ENCODE measurements at regions not wholly inside any gene's neighbourhood (a gene's known extent, or its start where the extent isn't known, plus 50 kb on each side); places are given as distances from the start of the nearest gene placed in this dataset.

GRCh38 chr9:4380406-4380805, 80.5 kb upstream of the GLIS3 start:
- TF ChIP-seq, protein P1, sequence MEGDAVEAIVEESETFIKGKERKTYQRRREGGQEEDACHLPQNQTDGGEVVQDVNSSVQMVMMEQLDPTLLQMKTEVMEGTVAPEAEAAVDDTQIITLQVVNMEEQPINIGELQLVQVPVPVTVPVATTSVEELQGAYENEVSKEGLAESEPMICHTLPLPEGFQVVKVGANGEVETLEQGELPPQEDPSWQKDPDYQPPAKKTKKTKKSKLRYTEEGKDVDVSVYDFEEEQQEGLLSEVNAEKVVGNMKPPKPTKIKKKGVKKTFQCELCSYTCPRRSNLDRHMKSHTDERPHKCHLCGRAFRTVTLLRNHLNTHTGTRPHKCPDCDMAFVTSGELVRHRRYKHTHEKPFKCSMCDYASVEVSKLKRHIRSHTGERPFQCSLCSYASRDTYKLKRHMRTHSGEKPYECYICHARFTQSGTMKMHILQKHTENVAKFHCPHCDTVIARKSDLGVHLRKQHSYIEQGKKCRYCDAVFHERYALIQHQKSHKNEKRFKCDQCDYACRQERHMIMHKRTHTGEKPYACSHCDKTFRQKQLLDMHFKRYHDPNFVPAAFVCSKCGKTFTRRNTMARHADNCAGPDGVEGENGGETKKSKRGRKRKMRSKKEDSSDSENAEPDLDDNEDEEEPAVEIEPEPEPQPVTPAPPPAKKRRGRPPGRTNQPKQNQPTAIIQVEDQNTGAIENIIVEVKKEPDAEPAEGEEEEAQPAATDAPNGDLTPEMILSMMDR (conservative IDR thresholded peaks at IDR 0.05) = no peak
- Mint-ChIP-seq H3K36me3 (ENCODE audit: low read depth) (no peaks in the 10 kb centered on the region), H3K27ac (ENCODE audit: unreplicated experiment) (no peak overlapping the region), H3K4me1 (no peaks in the 10 kb centered on the region), H3K27me3 (ENCODE audit: low read depth) (peaks cover 14% of the 10 kb centered on the region), H3K9me3 (no peaks in the 10 kb centered on the region), H3K4me3 (no peak overlapping the region)
- DNase-seq (ENCODE audit: low read depth, low spot score) = no peak

DNA sequence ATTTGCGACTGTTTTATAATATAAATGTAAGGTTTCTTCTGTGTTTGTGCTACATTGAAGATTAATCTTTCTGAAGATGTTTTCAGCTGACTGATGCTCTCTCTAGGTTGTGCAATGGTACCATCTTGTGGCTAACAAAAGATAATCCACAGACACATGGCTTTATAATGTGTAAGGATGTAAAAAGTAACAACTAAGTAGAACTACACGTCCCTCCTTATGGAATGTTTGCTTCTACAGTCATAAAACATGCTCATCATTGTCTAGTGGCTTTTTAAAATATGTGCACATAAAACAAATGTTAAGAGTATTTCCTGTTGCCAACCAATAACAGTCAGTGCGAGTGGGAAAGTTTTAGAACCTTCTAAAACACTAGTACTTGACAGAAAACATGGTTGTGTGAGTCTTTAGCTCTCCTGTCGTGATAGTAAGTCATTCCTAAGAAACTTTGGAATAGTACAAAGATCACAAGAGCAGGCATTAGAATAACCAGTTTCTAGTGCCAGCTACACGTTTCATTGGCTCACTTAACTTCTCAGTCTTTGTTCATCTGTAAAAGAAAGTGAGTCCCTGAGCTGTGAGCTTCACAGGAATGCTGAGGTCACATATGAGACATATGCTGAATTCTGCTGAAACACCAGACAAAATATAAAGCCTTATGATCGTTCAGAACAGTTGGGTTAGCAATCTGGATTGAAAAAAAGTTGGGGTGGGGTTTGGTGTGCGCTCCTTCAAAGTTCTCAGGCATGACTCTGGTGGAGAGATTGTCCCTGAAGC, 75.7 kb upstream of the GLIS3 start:
- Mint-ChIP-seq H3K9me3 (no peaks in the 10 kb centered on the region), H3K4me3 (no peak overlapping the region), H3K27me3 (ENCODE audit: low read depth) (peaks cover 11% of the 10 kb centered on the region), H3K4me1 (no peaks in the 10 kb centered on the region), H3K27ac (ENCODE audit: unreplicated experiment) (no peak overlapping the region), H3K36me3 (ENCODE audit: low read depth) (no peaks in the 10 kb centered on the region)
- TF ChIP-seq, protein P1 (conservative IDR thresholded peaks at IDR 0.05) = peak; percentile 69
- no peak for DNase-seq (ENCODE audit: low read depth, low spot score)

GRCh38 chr9:4371108-4371507, 71.2 kb upstream of the GLIS3 start:
- no peak overlapping the region for H3K4me3 Mint-ChIP-seq
- no peaks in the 10 kb centered on the region for H3K36me3 Mint-ChIP-seq (ENCODE audit: low read depth)
- peaks cover 3% of the 10 kb centered on the region for H3K4me1 Mint-ChIP-seq
- TF ChIP-seq, protein P1 (conservative IDR thresholded peaks at IDR 0.05) = no peak
- H3K9me3 Mint-ChIP-seq = peaks cover 3% of the 10 kb centered on the region
- H3K27me3 Mint-ChIP-seq (ENCODE audit: low read depth) = peaks cover 3% of the 10 kb centered on the region
- no peak for DNase-seq (ENCODE audit: low read depth, low spot score)
- no peak overlapping the region for H3K27ac Mint-ChIP-seq (ENCODE audit: unreplicated experiment)

- Mint-ChIP-seq H3K27me3 (ENCODE audit: low read depth) (no peaks in the 10 kb centered on the region), H3K4me1 (peaks cover 3% of the 10 kb centered on the region), H3K4me3 (no peak overlapping the region), H3K36me3 (ENCODE audit: low read depth) (no peaks in the 10 kb centered on the region), H3K27ac (ENCODE audit: unreplicated experiment) (no peak overlapping the region), H3K9me3 (peaks cover 3% of the 10 kb centered on the region)
- TF ChIP-seq, protein P1 (conservative IDR thresholded peaks at IDR 0.05) = no peak
- no peak for DNase-seq (ENCODE audit: low read depth, low spot score)
These were observed 70.6 kb upstream of the GLIS3 start for GRCh38 chr9:4370501-4370900.

DNA sequence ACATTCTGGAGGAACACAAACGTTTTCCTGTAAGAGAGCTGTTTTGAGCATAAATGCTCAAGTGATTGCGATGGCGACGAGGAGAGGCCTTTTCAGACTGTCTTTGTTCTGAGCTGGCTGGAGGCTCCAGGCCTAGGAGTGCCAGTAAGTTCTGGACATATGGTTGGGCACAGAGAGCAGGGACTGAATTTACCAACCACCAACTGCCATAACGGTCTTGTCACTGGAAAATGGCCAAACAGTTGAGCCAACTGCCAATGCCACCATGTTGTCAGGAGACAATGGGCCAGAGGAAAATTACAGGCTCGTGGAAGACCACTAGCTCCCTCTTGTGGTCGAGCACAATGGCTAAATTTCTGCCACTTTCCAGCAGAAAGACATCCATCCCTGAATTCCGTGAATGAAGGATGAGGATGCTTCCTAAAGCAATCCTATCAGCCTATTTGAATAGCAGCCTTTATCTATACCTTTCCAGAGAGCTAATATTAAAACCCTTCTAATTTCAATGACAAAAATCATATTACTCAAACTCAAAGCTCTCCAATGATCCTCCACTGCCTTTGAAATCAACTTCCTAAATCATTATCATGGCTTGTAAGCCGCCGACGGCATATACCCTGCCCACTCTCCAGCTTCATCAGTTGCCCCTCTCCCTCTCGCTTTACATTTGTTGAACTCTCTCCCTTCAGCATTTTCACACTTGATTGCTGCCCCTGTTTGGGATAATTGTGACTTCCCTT, 66.9 kb upstream of the GLIS3 start:
- Mint-ChIP-seq H3K27ac (ENCODE audit: unreplicated experiment) (peak overlapping the region; percentile 78), H3K4me1 (peaks cover 3% of the 10 kb centered on the region), H3K9me3 (peaks cover 3% of the 10 kb centered on the region), H3K4me3 (no peak overlapping the region), H3K36me3 (ENCODE audit: low read depth) (no peaks in the 10 kb centered on the region), H3K27me3 (ENCODE audit: low read depth) (no peaks in the 10 kb centered on the region)
- TF ChIP-seq, protein P1 (conservative IDR thresholded peaks at IDR 0.05) = peak; percentile 76
- DNase-seq (ENCODE audit: low read depth, low spot score) = peak; percentile 41
